WTC11 (cell line): ENCODE measurements at regions not wholly inside any gene's neighbourhood (a gene's known extent, or its start where the extent isn't known, plus 50 kb on each side); places are given as distances from the start of the nearest gene placed in this dataset.

Experiments used
- ATAC-seq: fragments of 200-7000 bp; cut with Tn5 transposase; 2 replicates; pipeline ENCODE4 v1.10.0; 2021; ENCODE audit warnings: mild to moderate bottlenecking, moderate library complexity
- CTCF ChIA-PET: fragments of 300-600 bp; sonication (Branson Sonifier 250); formaldehyde crosslinking; loops from one replicate; lab custom pipeline; 2021; ENCODE audit warnings: antibody characterized with exemption; lab: Charles Lee
- POLR2A ChIA-PET: fragments of 350-600 bp; sonication (Branson Sonifier 250); formaldehyde crosslinking; loops from one replicate; lab custom pipeline; 2021; ENCODE audit warnings: antibody characterized with exemption; lab: Charles Lee
- DNase-seq: peaks from one replicate; pipeline ENCODE4 v3.0.0; 2021; ENCODE audit warnings: low spot score
- H3K27ac Mint-ChIP-seq: 2 replicates; pipeline ENCODE4 v1.8.0; 2021; ENCODE audit warnings: mixed read lengths
- H3K27me3 Mint-ChIP-seq: 2 replicates; pipeline ENCODE4 v1.8.0; 2021; ENCODE audit warnings: low read depth, mild to moderate bottlenecking, moderate library complexity, mixed read lengths
- H3K36me3 Mint-ChIP-seq: 2 replicates; pipeline ENCODE4 v1.8.0; 2021; ENCODE audit warnings: mixed read lengths
- H3K4me1 Mint-ChIP-seq: 2 replicates; pipeline ENCODE4 v1.8.0; 2022; ENCODE audit warnings: mixed read lengths
- H3K4me3 Mint-ChIP-seq: 2 replicates; pipeline ENCODE4 v1.8.0; 2021; ENCODE audit warnings: mild to moderate bottlenecking, moderate library complexity, mixed read lengths
- H3K9me3 Mint-ChIP-seq: 2 replicates; pipeline ENCODE4 v1.8.0; 2021; ENCODE audit warnings: mixed read lengths
- ETV6 ChIP-seq: sonication (generic); formaldehyde crosslinking; IDR thresholded peaks from 2 replicates; pipeline ENCODE4 v1.8.1; 2022; ENCODE audit warnings: mild to moderate bottlenecking, missing genetic modification reagents
- FOXP1 ChIP-seq: sonication (generic); formaldehyde crosslinking; IDR thresholded peaks from 2 replicates; pipeline ENCODE4 v1.8.0; 2022; ENCODE audit warnings: missing genetic modification reagents, mild to moderate bottlenecking, moderate library complexity, borderline replicate concordance
- FOXP4 ChIP-seq: sonication (generic); formaldehyde crosslinking; IDR thresholded peaks from 2 replicates; pipeline ENCODE4 v1.8.0; 2022; ENCODE audit warnings: mild to moderate bottlenecking, missing genetic modification reagents
- MYBL2 ChIP-seq: sonication (generic); formaldehyde crosslinking; IDR thresholded peaks from 2 replicates; pipeline ENCODE4 v1.8.1; 2023; ENCODE audit warnings: mild to moderate bottlenecking, moderate library complexity, missing genetic modification reagents
- NFYB ChIP-seq: sonication (generic); formaldehyde crosslinking; conservative IDR thresholded peaks from 2 replicates; pipeline ENCODE4 v1.8.0; 2022; ENCODE audit warnings: low read depth, missing genetic modification reagents
- NR3C1 ChIP-seq: sonication (generic); formaldehyde crosslinking; conservative IDR thresholded peaks from 2 replicates; pipeline ENCODE4 v1.8.1; 2023; ENCODE audit warnings: low read depth, mild to moderate bottlenecking, missing genetic modification reagents
- SMAD3 ChIP-seq: sonication (generic); formaldehyde crosslinking; IDR thresholded peaks from 2 replicates; pipeline ENCODE4 v1.8.0; 2022; ENCODE audit warnings: missing genetic modification reagents, mild to moderate bottlenecking, borderline replicate concordance
- TEAD1 ChIP-seq: sonication (generic); formaldehyde crosslinking; IDR thresholded peaks from 2 replicates; pipeline ENCODE4 v1.8.0; 2022; ENCODE audit warnings: mild to moderate bottlenecking, missing genetic modification reagents
- ZNF219 ChIP-seq: sonication (generic); formaldehyde crosslinking; IDR thresholded peaks from 2 replicates; pipeline ENCODE4 v1.8.0; 2023; ENCODE audit warnings: missing genetic modification reagents, mild to moderate bottlenecking, borderline replicate concordance
- ZNF281 ChIP-seq: sonication (generic); formaldehyde crosslinking; IDR thresholded peaks from 2 replicates; pipeline ENCODE4 v1.8.0; 2023; ENCODE audit warnings: mild to moderate bottlenecking, missing genetic modification reagents
- ZNF416 ChIP-seq: fragments of 250-450 bp; sonication (Bioruptor Pico); IDR thresholded peaks from 2 replicates; pipeline ENCODE4 v1.9.0; 2021; ENCODE audit warnings: mild to moderate bottlenecking, inconsistent platforms
- TF ChIP-seq, protein P1 (sequence below): fragments of 250-450 bp; sonication (Bioruptor Pico); IDR thresholded peaks from 2 replicates; pipeline ENCODE4 v1.8.0; 2021; ENCODE audit warnings: mild to moderate bottlenecking
- TF ChIP-seq, protein P2 (sequence below): sonication (generic); formaldehyde crosslinking; IDR thresholded peaks from 2 replicates; pipeline ENCODE4 v1.8.1; 2022; ENCODE audit warnings: low read depth, mild to moderate bottlenecking, moderate library complexity, missing genetic modification reagents, borderline replicate concordance
- TF ChIP-seq, protein P3 (sequence below): sonication (generic); formaldehyde crosslinking; IDR thresholded peaks from 2 replicates; pipeline ENCODE4 v1.8.0; 2022; ENCODE audit warnings: mild to moderate bottlenecking, missing genetic modification reagents
- TF ChIP-seq, protein P4 (sequence below): fragments of 200-600 bp; IDR thresholded peaks from 2 replicates; pipeline ENCODE4 v1.8.0; 2022; ENCODE audit warnings: antibody characterized with exemption

DNA sequence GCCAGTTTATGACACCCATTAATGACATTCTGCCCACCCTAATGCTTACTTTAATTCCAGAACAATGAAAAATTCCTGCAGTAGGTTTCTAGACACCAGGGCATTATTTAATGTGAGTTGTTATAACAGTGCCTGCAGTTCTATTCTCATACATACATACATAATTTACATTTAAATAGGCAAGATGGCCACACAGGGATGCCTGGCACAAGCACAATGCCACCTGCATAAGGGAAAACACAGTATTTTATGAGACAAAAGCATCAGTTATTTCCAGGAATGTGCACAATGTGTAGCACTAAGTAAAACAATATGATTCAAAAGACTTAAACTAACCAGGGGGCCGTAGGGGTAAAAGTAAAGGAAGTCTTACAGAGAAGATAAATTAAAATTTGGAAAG, 243.9 kb upstream of the SPRY2 start:
- Mint-ChIP-seq H3K36me3 (peaks cover 19% of the 10 kb centered on the region), H3K27me3 (no peaks in the 10 kb centered on the region), H3K4me3 (no peak overlapping the region), H3K9me3 (peaks cover 28% of the 10 kb centered on the region), H3K27ac (peak overlapping the region; percentile 72), H3K4me1 (peaks cover 21% of the 10 kb centered on the region)
- DNase-seq (no peak), ATAC-seq (peak; percentile 82)
- POLR2A ChIA-PET: no interaction called here
- CTCF ChIA-PET: no interaction called here
- TF ChIP-seq TEAD1 (peak; percentile 56; the same call in 1 of the 2 replicates), NFYB (no peak)
- TF ChIP-seq, all 79 proteins: peak for 1

- Mint-ChIP-seq H3K27ac (peak overlapping the region; percentile 4; the same call in 1 of the 2 replicates), H3K27me3 (no peaks in the 10 kb centered on the region), H3K36me3 (peaks cover 19% of the 10 kb centered on the region), H3K4me3 (no peak overlapping the region), H3K9me3 (peaks cover 31% of the 10 kb centered on the region), H3K4me1 (peaks cover 21% of the 10 kb centered on the region)
- peak; percentile 53 for ATAC-seq
- ChIA-PET CTCF (no interaction called here), POLR2A (no interaction called here)
- DNase-seq: no peak
- TF ChIP-seq, protein P1, sequence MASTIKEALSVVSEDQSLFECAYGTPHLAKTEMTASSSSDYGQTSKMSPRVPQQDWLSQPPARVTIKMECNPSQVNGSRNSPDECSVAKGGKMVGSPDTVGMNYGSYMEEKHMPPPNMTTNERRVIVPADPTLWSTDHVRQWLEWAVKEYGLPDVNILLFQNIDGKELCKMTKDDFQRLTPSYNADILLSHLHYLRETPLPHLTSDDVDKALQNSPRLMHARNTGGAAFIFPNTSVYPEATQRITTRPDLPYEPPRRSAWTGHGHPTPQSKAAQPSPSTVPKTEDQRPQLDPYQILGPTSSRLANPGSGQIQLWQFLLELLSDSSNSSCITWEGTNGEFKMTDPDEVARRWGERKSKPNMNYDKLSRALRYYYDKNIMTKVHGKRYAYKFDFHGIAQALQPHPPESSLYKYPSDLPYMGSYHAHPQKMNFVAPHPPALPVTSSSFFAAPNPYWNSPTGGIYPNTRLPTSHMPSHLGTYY (CRISPR knock-in tag): no peak
- TF ChIP-seq NR3C1 (CRISPR knock-in tag) (no peak), SMAD3 (CRISPR knock-in tag) (no peak), ZNF416 (CRISPR knock-in tag) (no peak), FOXP4 (CRISPR knock-in tag) (no peak), ZNF281 (CRISPR knock-in tag) (no peak), ZNF219 (CRISPR knock-in tag) (no peak), ETV6 (no peak), FOXP1 (no peak), MYBL2 (CRISPR knock-in tag) (no peak)
- TF ChIP-seq, protein P2, sequence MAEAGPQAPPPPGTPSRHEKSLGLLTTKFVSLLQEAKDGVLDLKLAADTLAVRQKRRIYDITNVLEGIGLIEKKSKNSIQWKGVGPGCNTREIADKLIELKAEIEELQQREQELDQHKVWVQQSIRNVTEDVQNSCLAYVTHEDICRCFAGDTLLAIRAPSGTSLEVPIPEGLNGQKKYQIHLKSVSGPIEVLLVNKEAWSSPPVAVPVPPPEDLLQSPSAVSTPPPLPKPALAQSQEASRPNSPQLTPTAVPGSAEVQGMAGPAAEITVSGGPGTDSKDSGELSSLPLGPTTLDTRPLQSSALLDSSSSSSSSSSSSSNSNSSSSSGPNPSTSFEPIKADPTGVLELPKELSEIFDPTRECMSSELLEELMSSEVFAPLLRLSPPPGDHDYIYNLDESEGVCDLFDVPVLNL (CRISPR knock-in tag): no peak
- TF ChIP-seq, protein P3, sequence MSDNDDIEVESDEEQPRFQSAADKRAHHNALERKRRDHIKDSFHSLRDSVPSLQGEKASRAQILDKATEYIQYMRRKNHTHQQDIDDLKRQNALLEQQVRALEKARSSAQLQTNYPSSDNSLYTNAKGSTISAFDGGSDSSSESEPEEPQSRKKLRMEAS: no peak
- TF ChIP-seq, protein P4, sequence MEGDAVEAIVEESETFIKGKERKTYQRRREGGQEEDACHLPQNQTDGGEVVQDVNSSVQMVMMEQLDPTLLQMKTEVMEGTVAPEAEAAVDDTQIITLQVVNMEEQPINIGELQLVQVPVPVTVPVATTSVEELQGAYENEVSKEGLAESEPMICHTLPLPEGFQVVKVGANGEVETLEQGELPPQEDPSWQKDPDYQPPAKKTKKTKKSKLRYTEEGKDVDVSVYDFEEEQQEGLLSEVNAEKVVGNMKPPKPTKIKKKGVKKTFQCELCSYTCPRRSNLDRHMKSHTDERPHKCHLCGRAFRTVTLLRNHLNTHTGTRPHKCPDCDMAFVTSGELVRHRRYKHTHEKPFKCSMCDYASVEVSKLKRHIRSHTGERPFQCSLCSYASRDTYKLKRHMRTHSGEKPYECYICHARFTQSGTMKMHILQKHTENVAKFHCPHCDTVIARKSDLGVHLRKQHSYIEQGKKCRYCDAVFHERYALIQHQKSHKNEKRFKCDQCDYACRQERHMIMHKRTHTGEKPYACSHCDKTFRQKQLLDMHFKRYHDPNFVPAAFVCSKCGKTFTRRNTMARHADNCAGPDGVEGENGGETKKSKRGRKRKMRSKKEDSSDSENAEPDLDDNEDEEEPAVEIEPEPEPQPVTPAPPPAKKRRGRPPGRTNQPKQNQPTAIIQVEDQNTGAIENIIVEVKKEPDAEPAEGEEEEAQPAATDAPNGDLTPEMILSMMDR: no peak
These were observed 243.4 kb upstream of the SPRY2 start for GRCh38 chr13:80584306-80584705.
